ENCODE measurements at regions not wholly inside any gene's neighbourhood (a gene's known extent, or its start where the extent isn't known, plus 50 kb on each side); places are given as distances from the start of the nearest gene placed in this dataset.

DNA sequence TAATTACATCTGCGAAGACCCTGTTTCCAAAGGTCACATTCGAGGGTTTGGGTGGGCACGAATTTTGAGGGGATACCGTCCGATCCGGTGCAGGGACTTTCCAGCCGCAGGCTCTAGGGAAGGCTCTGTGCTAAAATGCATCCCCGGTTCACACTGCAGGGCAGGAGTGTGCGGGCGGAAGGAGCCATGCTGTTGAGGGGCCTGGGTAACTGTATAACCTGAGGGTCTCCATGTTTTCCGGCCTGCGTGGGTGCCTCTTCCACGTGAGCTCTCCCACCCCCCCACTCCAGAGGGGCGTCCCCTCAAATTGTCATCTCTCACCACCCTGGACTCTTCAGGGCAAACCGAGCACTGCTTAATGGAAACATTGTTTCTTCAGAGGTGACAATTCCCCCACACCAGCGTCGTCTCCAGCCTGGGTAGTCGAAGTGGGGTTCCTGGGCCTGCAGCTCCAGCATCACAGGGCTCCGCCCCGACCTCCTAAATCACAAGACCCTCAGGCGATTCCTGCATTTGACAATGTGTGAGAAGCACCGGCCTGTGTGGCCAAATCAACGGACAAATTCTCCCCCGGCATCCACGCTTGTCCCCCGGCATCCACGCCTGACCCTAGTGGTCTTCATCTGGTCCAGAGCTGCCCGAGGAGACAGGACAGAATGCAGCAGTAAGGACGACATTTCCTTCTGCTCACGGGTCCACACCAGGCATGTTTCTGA, 51.2 kb downstream of the FOXL3 start:
- DNase-seq (ENCODE audit: insufficient read length, low spot score): no peak
- no peak for FAIRE-seq

DNA sequence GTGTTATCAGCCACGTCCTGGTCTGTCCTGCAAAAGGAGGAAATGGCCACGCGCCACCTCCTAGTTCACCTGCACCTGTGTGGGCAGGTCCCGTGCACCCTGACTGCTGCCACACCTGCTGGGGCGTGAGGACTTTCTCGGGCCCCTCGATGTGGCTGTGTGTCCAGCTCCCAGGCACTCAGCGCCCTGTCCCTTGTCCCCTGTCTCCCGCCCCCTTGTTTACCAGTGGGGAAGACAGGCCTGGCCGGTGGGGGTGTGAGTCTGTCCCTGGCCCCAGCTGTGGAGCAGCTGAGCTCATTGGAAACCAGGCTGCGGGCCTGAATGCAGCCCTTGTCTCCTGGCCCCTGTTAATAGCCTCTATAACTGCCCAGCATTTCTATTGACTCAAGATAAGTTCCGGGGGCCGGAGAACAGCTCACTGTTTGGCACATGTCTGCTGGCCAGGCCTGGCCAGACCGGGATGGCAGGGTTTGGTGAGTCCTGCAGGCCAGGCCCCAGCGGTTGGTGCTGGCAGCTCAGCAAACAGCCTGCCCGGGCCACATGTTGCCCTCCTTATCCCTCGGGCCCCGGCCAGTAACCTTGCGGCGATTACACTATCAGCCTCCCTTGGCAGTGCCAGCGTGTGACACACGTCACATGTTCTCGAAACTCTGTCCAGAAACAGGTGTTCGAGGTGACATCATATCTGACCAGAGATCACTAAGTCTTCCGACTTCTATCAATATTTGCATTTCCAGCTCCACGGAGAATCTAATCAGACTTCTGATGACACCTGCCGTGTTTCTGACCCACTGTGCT, 52.1 kb downstream of the FOXL3 start:
- DNase-seq (ENCODE audit: insufficient read length, low spot score): no peak
- peak; percentile 40 for FAIRE-seq

DNA sequence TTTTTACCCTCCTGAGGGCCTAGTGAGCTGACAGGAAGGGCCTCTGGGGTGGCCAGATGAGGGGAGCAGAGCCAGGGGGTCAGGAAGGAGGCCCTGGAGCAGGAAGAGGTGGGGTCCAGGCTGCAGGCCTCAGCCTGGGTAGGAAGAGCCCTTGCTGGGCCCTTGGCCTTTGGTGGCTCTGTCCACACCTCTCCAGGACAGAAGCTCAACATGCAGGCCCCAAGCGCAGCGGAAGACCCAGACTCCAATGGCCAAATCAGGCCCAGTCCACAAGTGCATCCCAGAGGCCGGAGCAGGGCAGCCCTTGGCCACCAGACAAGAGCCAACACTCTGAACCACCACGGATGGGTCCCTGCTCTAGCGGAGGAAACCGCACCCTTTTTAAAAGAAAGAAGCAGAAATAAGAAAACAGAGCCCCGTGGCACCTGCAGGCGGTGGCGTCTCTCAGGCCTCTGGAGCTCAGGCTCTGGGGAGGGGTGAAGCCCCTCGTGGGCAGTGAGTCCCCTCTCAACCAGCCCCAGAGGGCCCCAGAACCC, 52.8 kb downstream of the FOXL3 start:
- DNase-seq (ENCODE audit: insufficient read length, low spot score) (no peak), FAIRE-seq (no peak)

DNA sequence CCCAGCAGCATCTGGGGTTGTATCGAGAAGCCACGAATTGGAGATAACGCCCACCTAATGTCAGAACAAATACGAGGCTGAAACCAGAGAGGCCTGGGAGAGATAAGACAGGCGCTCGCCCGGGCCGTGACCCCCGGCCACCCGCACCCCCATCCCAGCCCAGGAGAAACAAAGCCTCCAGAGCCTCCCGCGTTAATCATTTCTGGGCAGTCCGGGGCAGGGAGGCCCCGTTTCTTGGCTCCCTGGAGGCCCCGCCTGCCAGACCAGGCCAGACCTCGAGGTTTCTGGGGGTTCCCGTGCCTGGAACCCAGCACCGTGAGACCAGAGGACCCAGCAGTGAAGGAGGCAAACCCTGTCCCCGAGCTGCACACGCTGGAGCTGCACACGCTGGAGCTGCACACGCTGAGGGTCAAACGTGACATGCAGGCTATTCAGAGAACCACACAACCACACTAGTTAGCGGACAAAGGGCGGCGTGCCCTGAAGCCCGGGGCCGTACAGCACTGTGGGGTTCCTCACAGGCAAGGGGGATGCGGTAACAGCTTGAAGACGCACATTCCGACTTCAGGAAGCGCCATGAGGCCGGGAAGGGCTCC, 53.4 kb downstream of the FOXL3 start:
- no peak for DNase-seq (ENCODE audit: insufficient read length, low spot score)
- FAIRE-seq: no peak

DNA sequence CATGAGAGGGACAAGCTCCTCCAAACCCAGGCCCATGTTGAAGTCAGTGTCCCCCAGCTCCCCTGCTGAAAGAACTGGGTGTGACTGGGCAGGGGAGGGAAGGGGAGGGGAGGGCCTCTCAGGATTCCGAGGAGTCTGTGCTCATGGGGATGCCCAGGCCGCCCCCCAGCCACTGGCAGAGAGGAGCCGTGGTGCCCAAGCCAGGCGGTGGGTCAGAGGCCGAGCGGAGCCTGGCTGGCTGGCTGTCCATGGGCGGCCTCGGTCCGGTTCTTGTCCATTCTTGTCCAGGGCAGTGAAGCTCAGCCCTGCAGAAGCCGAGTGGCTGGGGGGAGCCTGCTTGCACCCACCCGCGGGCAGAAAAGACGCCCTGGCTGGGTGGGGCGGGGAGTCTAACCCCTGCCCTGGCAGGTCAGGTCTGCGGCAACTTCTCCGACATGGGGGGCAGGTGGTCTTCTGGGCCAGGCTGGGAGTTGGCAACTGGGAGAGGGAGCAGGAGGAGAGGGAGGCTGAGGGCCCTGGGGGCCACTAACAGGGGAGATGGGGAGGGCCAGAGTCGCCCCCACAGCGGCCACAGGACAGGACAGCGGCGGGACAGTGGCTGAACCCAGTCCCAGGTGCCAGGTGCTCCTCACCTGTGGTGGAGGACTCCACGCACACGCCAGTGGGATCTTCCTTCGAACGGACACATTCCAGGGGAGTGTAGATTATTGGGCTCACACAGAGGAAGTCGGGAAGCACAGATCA, 54.1 kb downstream of the FOXL3 start:
- FAIRE-seq (no peak), DNase-seq (ENCODE audit: insufficient read length, low spot score) (no peak)

DNA sequence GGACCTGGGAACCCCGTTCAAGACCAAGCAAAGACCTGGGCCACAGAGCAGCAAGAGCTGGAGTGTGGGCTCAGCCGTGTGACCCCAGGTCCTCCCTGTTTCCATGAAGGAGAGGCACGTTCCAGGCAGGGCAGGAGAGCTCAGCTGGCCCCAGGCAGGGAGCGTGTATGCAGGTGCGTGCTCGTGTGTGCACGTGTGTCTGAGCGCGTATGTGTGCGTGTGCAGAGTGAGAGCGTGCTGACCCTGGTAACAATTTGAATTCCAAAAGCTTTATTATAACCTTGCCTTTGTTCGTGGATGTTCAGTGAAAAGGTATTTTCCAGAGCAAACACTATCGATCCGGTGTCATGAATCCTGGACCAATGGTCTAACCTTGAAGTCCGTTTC, 54.6 kb downstream of the FOXL3 start:
- FAIRE-seq (no peak), DNase-seq (ENCODE audit: insufficient read length, low spot score) (no peak)

DNA sequence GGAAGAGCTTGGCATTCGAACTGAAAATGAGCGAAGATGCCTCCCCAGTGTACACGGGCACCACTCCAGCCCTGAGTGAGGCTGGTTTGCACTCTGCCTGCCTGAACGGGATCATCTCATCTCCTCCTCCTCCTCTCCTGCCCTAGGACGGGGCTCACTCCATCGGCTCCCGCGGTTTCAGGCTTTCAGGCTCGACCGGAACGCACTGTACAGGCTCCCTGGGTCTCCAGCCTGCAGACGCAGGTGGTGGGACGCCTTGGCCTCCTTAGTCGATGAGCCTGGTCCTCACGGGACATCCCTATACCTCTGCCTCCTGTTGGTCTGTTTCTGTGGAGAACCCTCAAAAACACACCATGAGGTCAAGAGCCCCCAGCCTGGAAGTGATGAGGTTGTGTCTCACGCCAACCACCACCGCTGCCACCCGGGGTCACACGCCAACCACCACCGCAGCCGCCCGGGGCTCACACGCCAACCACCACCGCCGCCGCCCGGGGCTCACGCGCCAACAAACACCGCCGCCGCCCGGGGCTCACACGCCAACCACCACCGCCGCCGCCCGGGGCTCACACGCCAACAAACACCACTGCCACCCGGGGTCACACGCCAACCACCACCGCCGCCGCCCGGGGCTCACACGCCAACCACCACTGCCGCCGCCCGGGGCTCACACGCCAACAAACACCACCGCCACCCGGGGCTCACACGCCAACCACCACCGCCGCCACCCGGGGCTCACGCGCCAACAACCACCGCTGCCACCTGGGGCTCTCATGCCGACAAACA, 56.3 kb downstream of the FOXL3 start:
- DNase-seq (ENCODE audit: insufficient read length, low spot score) (no peak), FAIRE-seq (no peak)

DNA sequence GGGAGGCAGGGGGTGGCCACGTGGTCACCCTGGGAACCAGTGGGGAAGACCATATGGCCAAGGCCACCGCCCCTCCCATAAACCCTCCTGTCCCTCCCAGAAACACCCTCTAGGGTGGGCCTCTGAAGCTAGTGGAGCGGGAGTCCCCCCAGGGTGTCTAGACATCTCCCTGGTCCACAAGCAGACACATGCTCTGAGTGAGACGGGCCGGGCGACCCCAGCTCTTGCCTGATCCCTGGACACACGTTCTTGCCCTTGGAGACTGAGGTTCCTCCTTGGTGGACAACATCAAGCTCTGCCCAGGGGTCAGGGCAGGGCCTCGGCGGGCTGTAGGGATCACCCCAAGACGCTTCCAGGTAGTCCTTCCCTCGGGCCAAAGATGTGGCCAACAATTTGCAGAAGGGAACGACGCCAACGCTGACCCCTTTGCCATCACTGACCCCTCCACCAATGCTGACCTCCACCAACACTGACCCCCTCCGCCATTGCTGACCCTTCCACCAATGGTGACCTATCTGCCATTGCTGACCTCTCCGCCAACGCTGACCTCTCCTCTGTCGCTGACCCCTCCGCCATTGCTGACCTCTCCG, 57.1 kb downstream of the FOXL3 start:
- DNase-seq (ENCODE audit: insufficient read length, low spot score) (no peak), FAIRE-seq (no peak)

DNA sequence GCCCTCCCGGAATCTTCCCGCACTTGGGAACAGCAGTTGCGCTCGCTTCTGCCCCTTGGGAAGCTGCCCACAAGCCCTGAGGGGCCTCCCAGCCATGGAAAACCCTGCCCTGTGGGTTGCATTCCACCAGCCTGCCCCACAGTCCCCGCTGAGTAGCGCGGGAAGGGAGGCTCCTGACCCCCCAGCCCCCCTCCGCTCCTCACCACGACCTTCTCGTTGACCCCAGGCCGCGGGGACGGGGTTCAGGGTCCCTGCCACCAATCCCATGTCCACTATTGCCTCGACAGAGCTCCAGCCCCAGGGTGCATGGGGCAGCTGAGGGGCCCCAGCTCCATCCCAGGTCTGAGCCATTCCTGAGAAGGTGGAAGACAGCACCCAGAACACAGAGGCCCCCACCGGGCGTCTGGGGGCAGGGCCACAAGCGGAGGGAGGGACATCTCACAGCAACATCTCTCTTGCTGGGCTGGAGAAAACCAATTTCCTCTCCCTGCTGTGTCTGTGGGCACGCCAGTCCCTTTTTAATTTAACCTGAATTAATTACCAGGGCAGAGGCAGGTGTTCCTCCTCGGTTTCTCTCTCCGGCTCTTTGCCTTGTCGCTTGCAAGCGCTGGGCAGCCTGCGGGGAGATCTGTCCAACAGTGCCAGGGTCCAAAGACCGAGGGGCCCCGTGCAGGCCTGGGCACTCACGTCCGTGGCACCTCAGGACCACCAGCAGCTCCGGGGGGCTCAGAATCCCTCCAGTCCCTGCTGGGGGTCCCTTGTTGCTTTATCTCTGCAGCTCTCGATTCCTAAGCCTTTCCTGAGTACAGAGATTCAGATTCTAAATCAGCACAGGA, 57.9 kb downstream of the FOXL3 start:
- no peak for DNase-seq (ENCODE audit: insufficient read length, low spot score)
- no peak for FAIRE-seq

DNA sequence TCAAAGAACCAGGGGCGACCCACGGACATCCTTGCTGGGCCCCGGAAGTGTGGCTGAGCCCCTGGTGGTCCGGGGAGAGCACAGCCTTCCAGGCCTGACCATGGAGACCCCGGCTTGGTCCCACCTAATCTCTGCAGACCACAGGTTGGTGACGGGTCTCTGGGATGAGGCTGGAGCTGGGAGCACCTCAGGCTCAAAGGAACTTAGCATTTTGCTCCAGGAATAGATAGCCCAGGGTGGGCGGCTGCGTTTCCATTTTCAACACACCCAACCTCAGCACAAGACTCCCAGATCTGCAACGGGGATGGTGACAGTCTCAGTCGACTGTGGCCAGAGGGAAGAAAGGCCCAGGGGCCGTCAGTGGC, 58.5 kb downstream of the FOXL3 start:
- no peak for DNase-seq (ENCODE audit: insufficient read length, low spot score)
- no peak for FAIRE-seq

DNA sequence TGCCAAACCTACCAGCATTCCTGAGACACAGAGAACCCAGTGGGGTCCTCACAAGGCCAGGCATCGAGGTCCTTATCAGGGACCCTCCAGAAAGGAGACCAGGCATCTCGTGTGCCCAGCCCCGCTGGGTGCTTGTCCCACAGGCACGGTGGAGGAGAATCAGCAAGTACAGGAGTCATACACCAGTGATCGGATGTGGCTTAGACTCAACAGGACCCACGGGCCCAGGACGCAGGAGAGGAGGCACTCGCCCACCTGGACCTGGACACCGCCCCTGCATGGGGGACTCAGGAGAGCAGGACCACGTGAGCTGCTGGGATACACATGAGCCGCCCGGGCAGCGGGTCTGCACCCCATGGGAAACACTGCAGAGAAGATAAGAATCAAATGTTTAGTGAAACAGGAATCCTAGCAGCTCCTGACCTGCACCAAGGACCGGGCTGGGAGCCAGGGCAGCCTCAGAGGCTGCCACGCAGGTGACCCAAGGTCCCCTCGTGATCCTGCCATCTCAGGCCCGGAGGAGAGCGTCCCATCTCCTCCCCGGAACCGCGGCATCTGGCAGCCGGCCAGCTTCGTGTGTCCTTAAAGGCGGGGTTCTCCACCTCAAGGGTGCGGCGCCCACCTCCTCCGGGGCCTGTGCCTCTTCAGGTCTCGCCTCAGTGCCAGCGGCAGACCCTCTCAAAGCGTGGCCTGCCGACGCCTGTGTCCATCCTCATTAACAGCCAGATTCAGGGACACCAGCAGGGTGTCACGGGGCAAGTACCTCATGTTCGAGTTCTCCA, 59.2 kb downstream of the FOXL3 start:
- no peak for DNase-seq (ENCODE audit: insufficient read length, low spot score)
- no peak for FAIRE-seq

DNA sequence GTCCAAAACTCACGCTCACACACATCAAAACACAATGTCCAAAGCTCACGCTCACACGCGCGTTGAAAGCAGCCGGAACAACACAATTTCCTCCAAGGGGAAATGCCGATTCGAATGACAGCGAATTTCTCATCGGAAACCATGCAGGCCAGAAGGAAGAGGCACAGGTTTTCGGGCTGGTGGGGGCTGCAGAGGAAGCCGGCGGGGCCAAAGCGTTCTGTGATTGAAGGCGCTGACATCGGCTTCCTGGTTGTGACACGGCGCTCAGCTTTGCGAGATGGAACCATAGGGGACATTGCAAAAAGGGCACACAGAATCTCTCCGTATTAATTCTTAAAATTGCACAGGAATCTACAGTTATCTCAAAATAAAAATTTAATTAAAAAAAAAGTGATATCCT, 61.3 kb downstream of the FOXL3 start:
- DNase-seq (ENCODE audit: insufficient read length, low spot score) (no peak), FAIRE-seq (no peak)

DNA sequence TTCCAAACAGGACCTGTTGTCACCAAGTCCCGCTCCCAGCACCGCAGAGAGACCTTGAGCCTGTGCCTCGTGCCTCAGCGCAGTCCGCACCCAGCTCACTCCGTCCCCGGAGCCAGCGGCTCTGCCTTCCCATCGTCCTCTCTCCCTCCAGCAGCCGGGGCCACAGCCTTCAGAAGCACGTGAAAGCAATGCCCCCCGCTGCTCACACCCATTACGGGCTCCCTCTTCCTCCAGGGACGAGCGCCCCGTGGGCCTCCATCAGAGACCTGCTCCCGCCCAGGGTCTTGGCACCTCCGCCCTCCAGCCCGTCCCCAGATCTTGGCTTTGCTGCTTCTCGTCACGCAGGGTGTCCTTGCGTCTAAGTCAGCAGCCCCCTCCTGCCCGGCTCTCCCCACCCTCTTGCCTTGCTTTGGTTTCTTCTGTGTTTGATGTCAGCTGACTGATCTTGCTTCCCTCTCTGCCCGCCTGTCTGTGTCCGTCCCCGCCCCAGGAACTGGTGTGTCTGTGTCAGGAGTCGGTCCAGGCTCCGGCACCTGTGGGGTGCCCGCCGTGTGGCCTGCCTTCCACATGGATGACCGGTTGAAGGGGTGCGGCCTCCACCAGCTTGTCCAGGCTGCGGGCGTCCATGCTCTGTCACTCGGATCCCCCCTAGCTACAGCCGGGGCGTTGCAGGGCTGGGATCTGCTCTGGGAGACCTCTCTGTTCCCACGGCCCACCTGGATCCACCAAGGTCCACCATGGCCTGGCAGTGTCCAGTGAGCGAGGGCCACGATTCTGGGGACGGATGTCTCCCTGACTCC, 61.9 kb downstream of the FOXL3 start:
- FAIRE-seq (no peak), DNase-seq (ENCODE audit: insufficient read length, low spot score) (no peak)

DNA sequence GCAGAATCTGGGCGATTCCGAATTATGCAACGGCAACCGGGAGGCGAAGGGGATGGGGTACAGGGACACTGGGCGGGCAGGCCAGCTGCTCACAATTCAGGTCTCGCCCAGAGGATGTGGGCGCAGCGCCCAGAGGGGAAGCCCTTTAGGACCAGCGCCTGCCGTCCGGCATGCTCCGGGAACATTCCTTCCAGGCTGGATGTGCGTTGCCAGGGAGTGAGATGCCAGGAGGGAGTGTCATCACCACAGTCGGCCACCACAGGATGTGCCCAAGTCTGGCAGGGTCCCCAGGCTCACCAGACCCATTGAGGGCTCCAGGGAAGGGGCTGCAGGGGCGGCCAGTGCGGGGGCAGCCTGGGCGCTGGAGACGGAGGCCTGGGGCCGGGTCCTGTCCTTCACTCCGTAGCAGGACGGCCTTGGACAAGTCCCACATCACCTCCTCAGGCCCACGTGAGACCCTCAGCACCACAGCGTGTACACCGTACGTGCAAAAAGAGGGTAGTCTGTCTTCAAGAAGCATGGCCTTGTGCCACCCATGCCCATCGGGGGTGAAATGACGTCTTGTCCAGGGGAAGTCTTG, 63.9 kb downstream of the FOXL3 start:
- FAIRE-seq (peak; percentile 4), DNase-seq (ENCODE audit: insufficient read length, low spot score) (peak; percentile 66)

DNA sequence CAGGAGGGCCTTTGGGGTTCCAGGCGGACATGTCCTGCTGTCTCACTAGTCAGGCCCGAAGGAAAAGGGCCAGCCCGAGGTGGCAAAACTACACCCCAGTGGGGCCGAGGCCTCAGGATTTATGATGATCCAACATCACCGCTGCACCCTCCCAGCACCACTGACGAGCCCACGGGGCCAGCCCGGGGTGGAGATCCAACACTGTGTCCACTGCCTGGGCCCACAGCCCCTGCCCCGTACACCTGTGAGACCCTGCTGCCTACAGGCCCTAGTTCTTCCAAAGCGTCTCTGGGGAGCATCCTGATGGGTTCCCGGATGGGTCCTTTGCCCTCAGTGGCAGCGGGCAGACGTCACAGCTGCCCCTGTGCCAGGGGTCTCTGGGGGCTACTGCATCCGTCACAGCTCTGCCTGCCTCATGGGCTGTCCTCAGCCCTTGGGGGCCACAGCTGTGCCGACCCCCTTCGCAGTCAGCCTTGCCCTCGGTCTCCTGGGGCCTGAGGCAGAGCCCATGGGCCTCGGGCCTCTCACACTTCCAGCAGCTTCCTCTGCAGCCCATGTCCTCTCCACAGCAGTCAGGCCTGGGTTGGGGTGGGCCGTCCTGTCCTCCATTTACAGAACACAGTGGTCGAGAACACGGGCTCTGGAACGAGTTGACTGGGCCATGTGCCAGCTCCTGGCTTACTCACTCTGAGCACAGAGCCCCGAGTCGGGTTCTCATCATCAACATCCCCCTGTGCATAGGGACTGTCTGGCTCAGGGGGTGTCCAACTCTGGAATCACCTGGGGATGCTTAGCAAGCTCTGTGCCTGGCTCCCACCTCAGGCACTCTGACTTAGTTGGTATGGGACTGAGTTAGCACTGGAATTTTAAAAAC, 64.9 kb downstream of the FOXL3 start:
- DNase-seq (ENCODE audit: insufficient read length, low spot score): no peak
- no peak for FAIRE-seq

DNA sequence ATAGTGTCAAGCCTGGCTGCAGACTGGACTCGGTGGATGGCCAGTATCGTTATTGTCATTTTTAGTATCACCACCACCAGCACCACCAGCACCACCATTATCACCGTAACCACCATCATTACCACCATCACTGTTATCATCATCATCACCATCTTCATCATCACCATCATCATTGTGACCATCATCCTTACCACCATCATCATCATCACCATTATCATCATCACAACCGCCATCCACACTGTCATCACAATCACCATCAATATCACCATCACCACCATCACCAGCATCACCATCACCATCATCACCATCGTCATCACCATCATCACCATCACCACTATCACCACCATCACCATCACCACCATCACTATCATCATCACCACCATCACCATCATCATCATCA, 65.6 kb downstream of the FOXL3 start:
- no peak for DNase-seq (ENCODE audit: insufficient read length, low spot score)

More for the DNA sequence above, 65.6 kb downstream of the FOXL3 start:
- FAIRE-seq: peak; percentile 99

Data from HTR-8/SVneo (cell line).